ENCODE measurements at regions not wholly inside any gene's neighbourhood (a gene's known extent, or its start where the extent isn't known, plus 50 kb on each side); places are given as distances from the start of the nearest gene placed in this dataset.
"Not testable (repeated sequence)": the region's sequence is repeated elsewhere in the genome, so short reads cannot be mapped to it uniquely, and the experiment has no call there.

GRCh38 chr3:4897765-4898453, 81.3 kb upstream of the BHLHE40 start:
- no peak for DNase-seq

- peak; percentile 8 for DNase-seq
Measured at GRCh38 chr3:4898454-4899313, 80.6 kb upstream of the BHLHE40 start.

GRCh38 chr3:4899710-4900109, 79.5 kb upstream of the BHLHE40 start:
- no peak for DNase-seq

GRCh38 chr3:4900298-4900697, 78.9 kb upstream of the BHLHE40 start:
- DNase-seq = no peak

GRCh38 chr3:4904811-4905695, 74.2 kb upstream of the BHLHE40 start:
- no peak for DNase-seq

- DNase-seq = no peak
Measured at GRCh38 chr3:4906107-4906621, 73.1 kb upstream of the BHLHE40 start.

GRCh38 chr3:4907050-4907449, 72.2 kb upstream of the BHLHE40 start:
- no peak for DNase-seq

GRCh38 chr3:4907643-4908432, 71.4 kb upstream of the BHLHE40 start:
- DNase-seq = no peak

GRCh38 chr3:4908433-4909156, 70.6 kb upstream of the BHLHE40 start:
- no peak for DNase-seq

GRCh38 chr3:4914464-4914863, 64.8 kb upstream of the BHLHE40 start:
- DNase-seq = no peak

- DNase-seq = not testable (repeated sequence)
Measured at GRCh38 chr3:4921589-4921988, 57.6 kb upstream of the BHLHE40 start.

GRCh38 chr3:4926892-4927291, 52.3 kb upstream of the BHLHE40 start:
- no peak for DNase-seq

- no peak for DNase-seq
Measured at GRCh38 chr3:4928277-4928789, 50.9 kb upstream of the BHLHE40 start.

Data from GF-D8 (cell line).